ENCODE measurements at regions not wholly inside any gene's neighbourhood (a gene's known extent, or its start where the extent isn't known, plus 50 kb on each side); places are given as distances from the start of the nearest gene placed in this dataset.

- Histone ChIP-seq H4K20me1 (ENCODE audit: low read length) (no peaks in the 10 kb centered on the region), H3K27me3 (ENCODE audit: low read length) (peaks cover 56% of the 10 kb centered on the region), H3K4me1 (ENCODE audit: insufficient read depth, low read length) (no peaks in the 10 kb centered on the region), H3K9me3 (ENCODE audit: low read length) (no peaks in the 10 kb centered on the region), H3K9me2 (replicated peaks; ENCODE audit: low read length) (no peaks in the 10 kb centered on the region), H3K4me2 (ENCODE audit: low read length) (no peak overlapping the region), H3K27ac (ENCODE audit: low read length) (no peak overlapping the region), H3K79me2 (ENCODE audit: low read length) (no peaks in the 10 kb centered on the region), H3F3A (ENCODE audit: low read length, unreplicated experiment) (no peaks in the 10 kb centered on the region), H3K9ac (ENCODE audit: low read length) (no peak overlapping the region), H3K4me3 (ENCODE audit: low read length) (no peak overlapping the region), H2AFZ (ENCODE audit: low read length) (no peak overlapping the region), H3K36me3 (ENCODE audit: low read depth, low read length) (no peaks in the 10 kb centered on the region)
- no peak for DNase-seq
- POLR2A ChIA-PET (ENCODE audit: unreplicated experiment): no interaction called here
- no peak for ATAC-seq
- no peak for TF ChIP-seq EZH2 (IDR thresholded peaks at IDR 0.05; ENCODE audit: low read length, unreplicated experiment)
- TF ChIP-seq, protein P1, sequence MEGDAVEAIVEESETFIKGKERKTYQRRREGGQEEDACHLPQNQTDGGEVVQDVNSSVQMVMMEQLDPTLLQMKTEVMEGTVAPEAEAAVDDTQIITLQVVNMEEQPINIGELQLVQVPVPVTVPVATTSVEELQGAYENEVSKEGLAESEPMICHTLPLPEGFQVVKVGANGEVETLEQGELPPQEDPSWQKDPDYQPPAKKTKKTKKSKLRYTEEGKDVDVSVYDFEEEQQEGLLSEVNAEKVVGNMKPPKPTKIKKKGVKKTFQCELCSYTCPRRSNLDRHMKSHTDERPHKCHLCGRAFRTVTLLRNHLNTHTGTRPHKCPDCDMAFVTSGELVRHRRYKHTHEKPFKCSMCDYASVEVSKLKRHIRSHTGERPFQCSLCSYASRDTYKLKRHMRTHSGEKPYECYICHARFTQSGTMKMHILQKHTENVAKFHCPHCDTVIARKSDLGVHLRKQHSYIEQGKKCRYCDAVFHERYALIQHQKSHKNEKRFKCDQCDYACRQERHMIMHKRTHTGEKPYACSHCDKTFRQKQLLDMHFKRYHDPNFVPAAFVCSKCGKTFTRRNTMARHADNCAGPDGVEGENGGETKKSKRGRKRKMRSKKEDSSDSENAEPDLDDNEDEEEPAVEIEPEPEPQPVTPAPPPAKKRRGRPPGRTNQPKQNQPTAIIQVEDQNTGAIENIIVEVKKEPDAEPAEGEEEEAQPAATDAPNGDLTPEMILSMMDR (conservative IDR thresholded peaks at IDR 0.05; ENCODE audit: low read depth, low read length): no peak
- no peak for TF ChIP-seq EZH2phosphoT487 (IDR thresholded peaks at IDR 0.05; ENCODE audit: borderline replicate concordance, low read length)
- no TSS peak for BruUV-seq (replicated peaks)
- intact Hi-C loops (cut with micrococcal nuclease): no loop called here
- CTCF ChIA-PET: no interaction called here
These were observed 458.2 kb upstream of the NPVF start for GRCh38 chr7:25686493-25686892.

GRCh38 chr7:25694211-25694610 lies 457.8 kb upstream of the NFE2L3 start:
- Histone ChIP-seq H3K79me2 (ENCODE audit: low read length) (no peaks in the 10 kb centered on the region), H3K9ac (ENCODE audit: low read length) (no peak overlapping the region), H3K27me3 (ENCODE audit: low read length) (peaks cover 22% of the 10 kb centered on the region; the same call in 1 of the 2 replicates), H3K9me3 (ENCODE audit: low read length) (no peaks in the 10 kb centered on the region), H3K4me2 (ENCODE audit: low read length) (no peak overlapping the region), H3K9me2 (replicated peaks; ENCODE audit: low read length) (no peaks in the 10 kb centered on the region), H3F3A (ENCODE audit: low read length, unreplicated experiment) (no peaks in the 10 kb centered on the region), H3K4me3 (ENCODE audit: low read length) (no peak overlapping the region), H3K4me1 (ENCODE audit: insufficient read depth, low read length) (no peaks in the 10 kb centered on the region), H4K20me1 (ENCODE audit: low read length) (no peaks in the 10 kb centered on the region), H3K27ac (ENCODE audit: low read length) (no peak overlapping the region), H3K36me3 (ENCODE audit: low read depth, low read length) (no peaks in the 10 kb centered on the region), H2AFZ (ENCODE audit: low read length) (no peak overlapping the region)
- TF ChIP-seq EZH2phosphoT487 (IDR thresholded peaks at IDR 0.05; ENCODE audit: borderline replicate concordance, low read length): no peak
- TF ChIP-seq, protein P1 (conservative IDR thresholded peaks at IDR 0.05; ENCODE audit: low read depth, low read length): no peak
- no peak for TF ChIP-seq EZH2 (IDR thresholded peaks at IDR 0.05; ENCODE audit: low read length, unreplicated experiment)
- ATAC-seq: no peak
- POLR2A ChIA-PET (ENCODE audit: unreplicated experiment): no interaction called here
- CTCF ChIA-PET: no interaction called here
- no TSS peak for BruUV-seq (replicated peaks)
- intact Hi-C loops (cut with micrococcal nuclease): no loop called here
- DNase-seq: no peak

- no TSS peak for BruUV-seq (replicated peaks)
- Histone ChIP-seq H3K9me3 (ENCODE audit: low read length) (no peaks in the 10 kb centered on the region), H3K27me3 (ENCODE audit: low read length) (peaks cover 18% of the 10 kb centered on the region; the same call in 1 of the 2 replicates), H3K9ac (ENCODE audit: low read length) (no peak overlapping the region), H4K20me1 (ENCODE audit: low read length) (no peaks in the 10 kb centered on the region), H2AFZ (ENCODE audit: low read length) (no peak overlapping the region), H3K27ac (ENCODE audit: low read length) (no peak overlapping the region), H3K4me3 (ENCODE audit: low read length) (no peak overlapping the region), H3K4me1 (ENCODE audit: insufficient read depth, low read length) (no peaks in the 10 kb centered on the region), H3K4me2 (ENCODE audit: low read length) (no peak overlapping the region), H3K36me3 (ENCODE audit: low read depth, low read length) (no peaks in the 10 kb centered on the region), H3K79me2 (ENCODE audit: low read length) (no peaks in the 10 kb centered on the region), H3F3A (ENCODE audit: low read length, unreplicated experiment) (no peaks in the 10 kb centered on the region), H3K9me2 (replicated peaks; ENCODE audit: low read length) (no peaks in the 10 kb centered on the region)
- TF ChIP-seq EZH2 (IDR thresholded peaks at IDR 0.05; ENCODE audit: low read length, unreplicated experiment): no peak
- TF ChIP-seq EZH2phosphoT487 (IDR thresholded peaks at IDR 0.05; ENCODE audit: borderline replicate concordance, low read length): no peak
- TF ChIP-seq, protein P1 (conservative IDR thresholded peaks at IDR 0.05; ENCODE audit: low read depth, low read length): no peak
- intact Hi-C loops (cut with micrococcal nuclease): no loop called here
- ChIA-PET CTCF (no interaction called here), POLR2A (ENCODE audit: unreplicated experiment) (no interaction called here)
- no peak for DNase-seq
- no peak for ATAC-seq
These were observed 457.3 kb upstream of the NFE2L3 start for GRCh38 chr7:25694699-25695098.

Measured in PC-3 (cell line).